Tibial nerve (tissue), 4 donors: ENCODE measurements at regions not wholly inside any gene's neighbourhood (a gene's known extent, or its start where the extent isn't known, plus 50 kb on each side); places are given as distances from the start of the nearest gene placed in this dataset.

Source experiments
- DNase-seq, 2 donors: peaks; one replicate each; pipeline ENCODE4 v3.0.0-alpha.2; 2019; ENCODE audit warnings: low spot score in 2 of 2
- H3K27ac ChIP-seq, 4 donors: fragments of 200-600 bp; sonication (generic) in 3 of 4; one replicate each; pipeline ENCODE4 v1.5.1; 2017 to 2019; ENCODE audit warnings: mild to moderate bottlenecking in 1 of 4
- H3K27me3 ChIP-seq, 2 donors: fragments of 200-600 bp; sonication (generic) in 1 of 2; one replicate each; pipeline versions ENCODE4 v1.5.1 to v1.6.0; 2017 to 2019
- H3K36me3 ChIP-seq, 3 donors: fragments of 200-600 bp; sonication (generic); one replicate each; pipeline ENCODE4 v1.5.1; 2018 to 2019
- H3K4me1 ChIP-seq, 4 donors: fragments of 200-600 bp; sonication (generic) in 3 of 4; one replicate each; pipeline ENCODE4 v1.5.1; 2017 to 2019
- H3K4me3 ChIP-seq, 4 donors: fragments of 200-600 bp; sonication (generic) in 3 of 4; one replicate each; pipeline ENCODE4 v1.5.1; 2017 to 2019; ENCODE audit warnings: mild to moderate bottlenecking in 1 of 4, moderate library complexity in 1 of 4
- H3K9me3 ChIP-seq, 4 donors: fragments of 200-600 bp; sonication (generic) in 3 of 4; one replicate each; pipeline ENCODE4 v1.5.1; 2017 to 2019
- EP300 ChIP-seq, 2 donors: sonication (generic); formaldehyde crosslinking; IDR thresholded peaks; one replicate each; pipeline ENCODE4 v1.6.1; 2017; ENCODE audit warnings: antibody characterized with exemption in 2 of 2, mild to moderate bottlenecking in 1 of 2
- POLR2A ChIP-seq, 2 donors: fragments of 450-650 bp; IDR thresholded peaks; one replicate each; pipeline ENCODE4 v1.6.1; 2017; ENCODE audit warnings: antibody characterized with exemption in 2 of 2, mild to moderate bottlenecking in 2 of 2, moderate library complexity in 2 of 2
- WGBS, 2 donors: methylation state at CpG; one replicate each; pipeline ENCODE4 v1.1.5; 2018; 5-methylcytosine and 5-hydroxymethylcytosine counted together
- TF ChIP-seq, protein P1 (sequence below), 5 experiments: fragments of 200-600 bp in 3 of 5; fragments of 450-650 bp in 2 of 5; sonication (generic) in 3 of 5; IDR thresholded peaks; one replicate each; pipeline ENCODE4 v1.5.1; 2016 to 2019; ENCODE audit warnings: antibody characterized with exemption in 5 of 5, mild to moderate bottlenecking in 3 of 5, moderate library complexity in 2 of 5

DNA sequence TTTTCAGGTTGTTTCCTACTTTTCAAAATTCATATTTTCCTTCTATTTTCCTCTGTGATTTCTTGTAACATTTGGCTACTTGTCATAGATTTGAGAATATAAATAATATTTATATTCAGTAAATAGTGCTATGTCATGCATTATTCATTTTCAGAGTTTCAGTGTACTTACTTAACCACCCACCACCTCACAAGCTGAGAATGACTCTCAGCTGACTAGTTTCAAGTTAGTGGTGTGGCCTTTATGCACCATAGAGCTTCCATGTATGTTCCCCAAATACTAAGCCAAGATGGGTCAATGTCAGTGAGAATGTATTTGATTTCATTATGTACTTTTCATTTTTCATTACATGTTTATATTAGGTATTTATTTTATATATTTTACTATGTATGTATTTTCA lies 56.9 kb upstream of the RGS1 start:
- Histone ChIP-seq H3K9me3 (no peaks in the 10 kb centered on the region), H3K27ac (no peak overlapping the region), H3K4me3 (no peak overlapping the region), H3K36me3 (no peaks in the 10 kb centered on the region), H3K4me1 (peaks cover 0 to 2% (median 0%) of the 10 kb centered on the region in 4 donors), H3K27me3 (no peaks in the 10 kb centered on the region)
- DNase-seq: no peak
- TF ChIP-seq, protein P1, sequence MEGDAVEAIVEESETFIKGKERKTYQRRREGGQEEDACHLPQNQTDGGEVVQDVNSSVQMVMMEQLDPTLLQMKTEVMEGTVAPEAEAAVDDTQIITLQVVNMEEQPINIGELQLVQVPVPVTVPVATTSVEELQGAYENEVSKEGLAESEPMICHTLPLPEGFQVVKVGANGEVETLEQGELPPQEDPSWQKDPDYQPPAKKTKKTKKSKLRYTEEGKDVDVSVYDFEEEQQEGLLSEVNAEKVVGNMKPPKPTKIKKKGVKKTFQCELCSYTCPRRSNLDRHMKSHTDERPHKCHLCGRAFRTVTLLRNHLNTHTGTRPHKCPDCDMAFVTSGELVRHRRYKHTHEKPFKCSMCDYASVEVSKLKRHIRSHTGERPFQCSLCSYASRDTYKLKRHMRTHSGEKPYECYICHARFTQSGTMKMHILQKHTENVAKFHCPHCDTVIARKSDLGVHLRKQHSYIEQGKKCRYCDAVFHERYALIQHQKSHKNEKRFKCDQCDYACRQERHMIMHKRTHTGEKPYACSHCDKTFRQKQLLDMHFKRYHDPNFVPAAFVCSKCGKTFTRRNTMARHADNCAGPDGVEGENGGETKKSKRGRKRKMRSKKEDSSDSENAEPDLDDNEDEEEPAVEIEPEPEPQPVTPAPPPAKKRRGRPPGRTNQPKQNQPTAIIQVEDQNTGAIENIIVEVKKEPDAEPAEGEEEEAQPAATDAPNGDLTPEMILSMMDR (IDR thresholded peaks at IDR 0.05): no peak
- TF ChIP-seq EP300 (IDR thresholded peaks at IDR 0.05) (no peak), POLR2A (IDR thresholded peaks at IDR 0.05) (no peak)

- H3K4me1 ChIP-seq: peaks cover 0 to 10% (median 0%) of the 10 kb centered on the region in 4 donors
- H3K36me3 ChIP-seq: no peaks in the 10 kb centered on the region
- H3K27me3 ChIP-seq: no peaks in the 10 kb centered on the region
- WGBS, 2 donors: 62 to 71% methylated on average over 1 of the region's 1 CpG
- DNase-seq: peak in 1 of 2 donors; percentile 47
- H3K9me3 ChIP-seq: no peaks in the 10 kb centered on the region
- no peak overlapping the region for H3K4me3 ChIP-seq
- H3K27ac ChIP-seq: no peak overlapping the region
- TF ChIP-seq, protein P1 (IDR thresholded peaks at IDR 0.05): no peak
- TF ChIP-seq POLR2A (IDR thresholded peaks at IDR 0.05) (no peak), EP300 (IDR thresholded peaks at IDR 0.05) (peak in 1 of 2 donors; percentile 74)
Measured at GRCh38 chr1:192521734-192522133, 53.8 kb upstream of the RGS1 start.

DNA sequence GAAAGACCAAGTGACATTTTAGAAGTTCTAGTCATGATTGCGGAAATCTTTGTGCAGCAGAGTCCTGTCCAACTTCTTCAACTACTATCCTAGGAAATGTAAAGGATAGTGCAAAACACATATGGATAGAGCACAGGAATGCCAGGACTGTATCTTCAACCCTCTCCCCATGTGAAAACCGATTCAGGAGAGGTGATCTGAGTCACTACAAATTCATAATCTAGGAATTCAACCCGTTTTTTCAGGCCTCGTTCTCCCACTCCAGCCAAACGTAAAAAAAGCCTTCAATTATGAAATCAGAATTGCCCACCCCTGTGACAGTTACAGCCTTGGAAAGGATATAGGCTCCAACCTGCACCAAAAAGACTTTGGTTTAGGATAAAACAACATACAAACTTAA lies 52.9 kb upstream of the RGS1 start:
- WGBS, 2 donors: 90 to 92% methylated on average over 5 of the region's 5 CpGs
- H3K27ac ChIP-seq: no peak overlapping the region
- peaks cover 0 to 10% (median 0%) of the 10 kb centered on the region in 4 donors for H3K4me1 ChIP-seq
- DNase-seq: no peak
- H3K36me3 ChIP-seq: no peaks in the 10 kb centered on the region
- no peaks in the 10 kb centered on the region for H3K9me3 ChIP-seq
- H3K4me3 ChIP-seq: no peak overlapping the region
- TF ChIP-seq, protein P1 (IDR thresholded peaks at IDR 0.05): no peak
- TF ChIP-seq POLR2A (IDR thresholded peaks at IDR 0.05) (no peak), EP300 (IDR thresholded peaks at IDR 0.05) (no peak)
- no peaks in the 10 kb centered on the region for H3K27me3 ChIP-seq

DNA sequence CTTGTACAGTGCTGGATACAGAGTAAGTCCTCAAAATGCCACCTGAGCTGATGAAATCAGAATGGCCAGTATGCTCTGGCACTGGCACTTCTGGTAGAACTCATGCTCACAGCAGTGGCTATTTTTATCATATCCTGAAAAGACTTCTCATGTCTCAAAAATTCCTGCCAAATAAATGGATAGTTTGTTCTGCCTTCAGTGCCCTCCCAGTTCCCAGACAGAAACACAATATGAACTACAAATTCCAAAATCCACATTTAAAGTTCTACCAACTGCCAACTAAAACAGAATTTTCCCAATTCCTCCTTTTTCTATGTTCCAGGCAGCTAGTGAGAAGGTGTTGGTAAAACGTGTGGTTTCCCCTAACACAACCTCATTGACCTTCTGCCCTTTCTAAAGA lies 51.4 kb upstream of the RGS1 start:
- DNase-seq: no peak
- Histone ChIP-seq H3K4me3 (no peak overlapping the region), H3K9me3 (no peaks in the 10 kb centered on the region), H3K36me3 (no peaks in the 10 kb centered on the region), H3K4me1 (peaks cover 0 to 10% (median 0%) of the 10 kb centered on the region in 4 donors), H3K27me3 (no peaks in the 10 kb centered on the region), H3K27ac (no peak overlapping the region)
- 3 to 10% methylated on average over 1 of the region's 1 CpG for WGBS, 2 donors
- TF ChIP-seq POLR2A (IDR thresholded peaks at IDR 0.05): no peak
- TF ChIP-seq EP300 (IDR thresholded peaks at IDR 0.05): peak in 1 of 2 donors; percentile 43
- TF ChIP-seq, protein P1 (IDR thresholded peaks at IDR 0.05): no peak
